CD14-positive monocyte (primary cell): ENCODE measurements at regions not wholly inside any gene's neighbourhood (a gene's known extent, or its start where the extent isn't known, plus 50 kb on each side); places are given as distances from the start of the nearest gene placed in this dataset.

ENCODE experiments used
- DNase-seq, 3 donors: peaks; one replicate each; pipeline ENCODE4 v3.0.0-alpha.2; 2011 to 2022
- H2AFZ ChIP-seq: 2 replicates; pipeline ENCODE4 v1.6.0; 2012; ENCODE audit warnings: mild to moderate bottlenecking, low read depth, low read length, inconsistent platforms; ENCODE audit not compliant: insufficient read depth, poor library complexity, severe bottlenecking
- H3K27ac ChIP-seq, 2 donors: 1 replicate in 1 of 2; 2 replicates in 1 of 2; pipeline ENCODE4 v1.5.1; 2012 to 2013; ENCODE audit warnings: low read length in 2 of 2, control low read depth in 1 of 2, inconsistent platforms in 1 of 2, low read depth in 1 of 2, mild to moderate bottlenecking in 1 of 2
- H3K27me3 ChIP-seq, 2 donors: one replicate each; pipeline versions ENCODE4 v1.6.0 to v1.6.1; 2011 to 2013; ENCODE audit warnings: low read length in 2 of 2; ENCODE audit not compliant: control insufficient read depth in 2 of 2, insufficient read depth in 2 of 2
- H3K36me3 ChIP-seq, 2 donors: replicated peaks in 1 of 2; 1 replicate in 1 of 2; 2 replicates in 1 of 2; pipeline versions ENCODE4 v1.5.1 to v1.6.1; 2012 to 2013; ENCODE audit warnings: low read length in 2 of 2, control low read depth in 1 of 2, inconsistent platforms in 1 of 2, mild to moderate bottlenecking in 1 of 2; ENCODE audit not compliant: insufficient read depth in 2 of 2, control insufficient read depth in 1 of 2
- H3K4me1 ChIP-seq, 2 donors: 1 replicate in 1 of 2; 2 replicates in 1 of 2; pipeline versions ENCODE4 v1.5.1 to v1.6.1; 2012 to 2013; ENCODE audit warnings: low read length in 2 of 2, control low read depth in 1 of 2, inconsistent platforms in 1 of 2, mild to moderate bottlenecking in 1 of 2, moderate library complexity in 1 of 2; ENCODE audit not compliant: insufficient read depth in 2 of 2, control insufficient read depth in 1 of 2
- H3K4me2 ChIP-seq: replicated peaks from 2 replicates; pipeline ENCODE3; 2012; ENCODE audit warnings: low read length, moderate library complexity, mild to moderate bottlenecking; ENCODE audit not compliant: poor library complexity, severe bottlenecking; ENCODE audit errors: extremely low read depth
- H3K4me3 ChIP-seq, 3 experiments: fragments of 200-600 bp in 1 of 3; sonication (generic) in 1 of 3; replicated peaks in 1 of 3; 1 replicate in 2 of 3; 2 replicates in 1 of 3; pipeline ENCODE4 v1.5.1; 2011 to 2013; ENCODE audit warnings: low read length in 3 of 3, mild to moderate bottlenecking in 3 of 3, control low read depth in 2 of 3, low read depth in 2 of 3, inconsistent platforms in 1 of 3, moderate library complexity in 1 of 3
- H3K79me2 ChIP-seq: 2 replicates; pipeline ENCODE4 v1.6.0; 2012; ENCODE audit warnings: mild to moderate bottlenecking, control low read depth, inconsistent platforms, low read length, moderate library complexity; ENCODE audit not compliant: insufficient read depth
- H3K9ac ChIP-seq: 2 replicates; pipeline ENCODE4 v1.6.0; 2017; ENCODE audit warnings: low read length, mild to moderate bottlenecking; ENCODE audit not compliant: insufficient read depth, poor library complexity, severe bottlenecking
- H3K9me3 ChIP-seq, 2 donors: replicated peaks in 1 of 2; 1 replicate in 1 of 2; 2 replicates in 1 of 2; pipeline versions ENCODE4 v1.5.1 to v1.6.1; 2012 to 2013; ENCODE audit warnings: low read length in 2 of 2, control low read depth in 1 of 2; ENCODE audit not compliant: control insufficient read depth in 1 of 2, insufficient read depth in 1 of 2
- H4K20me1 ChIP-seq: 2 replicates; pipeline ENCODE4 v1.6.0; 2012; ENCODE audit warnings: mild to moderate bottlenecking, low read length, control low read depth, moderate library complexity; ENCODE audit not compliant: insufficient read depth
- H3K27ac Mint-ChIP-seq, 7 donors: one replicate each; pipeline ENCODE4 v1.8.0; 2020; ENCODE audit warnings: mild to moderate bottlenecking in 7 of 7, mixed read lengths in 7 of 7, moderate library complexity in 6 of 7, inconsistent platforms in 2 of 7
- H3K27me3 Mint-ChIP-seq, 3 donors: one replicate each; pipeline ENCODE4 v1.8.0; 2021 to 2022; ENCODE audit warnings: low read depth in 3 of 3, mild to moderate bottlenecking in 3 of 3, mixed read lengths in 3 of 3, moderate library complexity in 3 of 3, inconsistent platforms in 1 of 3
- H3K36me3 Mint-ChIP-seq, 2 donors: one replicate each; pipeline ENCODE4 v1.8.0; 2020; ENCODE audit warnings: mixed read lengths in 2 of 2, inconsistent platforms in 1 of 2, mild to moderate bottlenecking in 1 of 2
- H3K4me1 Mint-ChIP-seq: one replicate; pipeline ENCODE4 v1.8.0; 2020; ENCODE audit warnings: mild to moderate bottlenecking, mixed read lengths
- H3K4me3 Mint-ChIP-seq, 2 donors: one replicate each; pipeline ENCODE4 v1.8.0; 2020; ENCODE audit warnings: mild to moderate bottlenecking in 2 of 2, mixed read lengths in 2 of 2, moderate library complexity in 1 of 2
- H3K9me3 Mint-ChIP-seq, 7 donors: one replicate each; pipeline ENCODE4 v1.8.0; 2020 to 2022; ENCODE audit warnings: mixed read lengths in 7 of 7, mild to moderate bottlenecking in 6 of 7, moderate library complexity in 6 of 7, inconsistent platforms in 2 of 7
- WGBS: methylation state at CpG from one replicate; pipeline ENCODE4 v1.1.5; 2013; ENCODE audit warnings: missing lambda C conversion rate; ENCODE audit not compliant: insufficient coverage; 5-methylcytosine and 5-hydroxymethylcytosine counted together
- intact Hi-C, 2 donors: fragments of 100-400 bp; cut with micrococcal nuclease; formaldehyde crosslinking; loops; one replicate each; pipeline versions ENCODE4 v1.15.0 to v1.15.1; 2023
- TF ChIP-seq, protein P1 (sequence below): fragments of 200-600 bp; IDR thresholded peaks from one replicate; pipeline ENCODE4 v1.8.0; 2022; ENCODE audit warnings: antibody characterized with exemption, mild to moderate bottlenecking

DNA sequence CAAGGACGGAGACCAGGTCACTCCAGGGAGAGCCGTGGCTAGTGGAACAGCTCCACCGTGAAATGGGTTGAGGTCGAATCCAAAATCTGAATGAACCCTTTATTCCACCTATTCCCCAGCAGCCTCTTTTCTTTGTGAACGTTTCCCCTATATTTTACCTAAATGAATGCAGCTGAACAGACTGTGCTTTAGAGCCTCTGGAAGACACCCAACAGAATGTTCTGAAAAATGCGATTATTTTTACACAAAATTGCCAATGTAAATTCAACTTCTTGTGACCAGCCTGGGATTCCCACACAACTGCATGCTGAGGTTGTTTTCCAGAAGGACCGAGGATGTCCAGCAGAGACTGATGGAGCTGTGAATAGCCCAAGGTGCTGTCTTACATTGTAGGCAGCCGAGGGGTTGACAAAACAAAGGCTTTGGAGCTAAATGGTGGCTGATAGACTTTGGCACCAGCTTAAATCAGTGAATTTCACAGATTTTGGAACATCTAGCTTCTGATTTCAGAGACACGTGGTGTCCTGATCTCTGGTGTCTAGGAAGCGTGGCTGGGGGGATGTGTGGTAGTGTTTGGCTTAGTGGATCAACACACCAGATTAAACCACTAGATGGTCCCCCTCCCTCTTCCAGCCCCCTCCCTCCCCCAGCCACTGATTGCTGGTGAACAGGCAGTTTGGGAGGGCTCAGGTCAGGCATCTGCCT lies 150.4 kb downstream of the ZNF664 start:
- Mint-ChIP-seq H3K4me1 (no peaks in the 10 kb centered on the region), H3K4me3 (no peak overlapping the region), H3K27ac (no peak overlapping the region), H3K27me3 (peaks cover 2 to 11% (median 8%) of the 10 kb centered on the region in 3 donors), H3K9me3 (peaks cover 0 to 1% (median 0%) of the 10 kb centered on the region in 7 donors), H3K36me3 (no peaks in the 10 kb centered on the region)
- TF ChIP-seq, protein P1, sequence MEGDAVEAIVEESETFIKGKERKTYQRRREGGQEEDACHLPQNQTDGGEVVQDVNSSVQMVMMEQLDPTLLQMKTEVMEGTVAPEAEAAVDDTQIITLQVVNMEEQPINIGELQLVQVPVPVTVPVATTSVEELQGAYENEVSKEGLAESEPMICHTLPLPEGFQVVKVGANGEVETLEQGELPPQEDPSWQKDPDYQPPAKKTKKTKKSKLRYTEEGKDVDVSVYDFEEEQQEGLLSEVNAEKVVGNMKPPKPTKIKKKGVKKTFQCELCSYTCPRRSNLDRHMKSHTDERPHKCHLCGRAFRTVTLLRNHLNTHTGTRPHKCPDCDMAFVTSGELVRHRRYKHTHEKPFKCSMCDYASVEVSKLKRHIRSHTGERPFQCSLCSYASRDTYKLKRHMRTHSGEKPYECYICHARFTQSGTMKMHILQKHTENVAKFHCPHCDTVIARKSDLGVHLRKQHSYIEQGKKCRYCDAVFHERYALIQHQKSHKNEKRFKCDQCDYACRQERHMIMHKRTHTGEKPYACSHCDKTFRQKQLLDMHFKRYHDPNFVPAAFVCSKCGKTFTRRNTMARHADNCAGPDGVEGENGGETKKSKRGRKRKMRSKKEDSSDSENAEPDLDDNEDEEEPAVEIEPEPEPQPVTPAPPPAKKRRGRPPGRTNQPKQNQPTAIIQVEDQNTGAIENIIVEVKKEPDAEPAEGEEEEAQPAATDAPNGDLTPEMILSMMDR: no peak
- H3K9me3 ChIP-seq: no peaks in the 10 kb centered on the region
- no peak for DNase-seq
- no peak overlapping the region for H3K9ac ChIP-seq
- no peak overlapping the region for H3K27ac ChIP-seq
- H3K4me1 ChIP-seq: no peaks in the 10 kb centered on the region
- WGBS: 94% methylated on average over 6 of the region's 10 CpGs
- H3K36me3 ChIP-seq: no peaks in the 10 kb centered on the region
- no peaks in the 10 kb centered on the region for H3K27me3 ChIP-seq
- no peak overlapping the region for H3K4me3 ChIP-seq
- H4K20me1 ChIP-seq: no peaks in the 10 kb centered on the region
- intact Hi-C loops: no loop called here
- no peaks in the 10 kb centered on the region for H3K79me2 ChIP-seq
- no peak overlapping the region for H3K4me2 ChIP-seq
- H2AFZ ChIP-seq: no peak overlapping the region

DNA sequence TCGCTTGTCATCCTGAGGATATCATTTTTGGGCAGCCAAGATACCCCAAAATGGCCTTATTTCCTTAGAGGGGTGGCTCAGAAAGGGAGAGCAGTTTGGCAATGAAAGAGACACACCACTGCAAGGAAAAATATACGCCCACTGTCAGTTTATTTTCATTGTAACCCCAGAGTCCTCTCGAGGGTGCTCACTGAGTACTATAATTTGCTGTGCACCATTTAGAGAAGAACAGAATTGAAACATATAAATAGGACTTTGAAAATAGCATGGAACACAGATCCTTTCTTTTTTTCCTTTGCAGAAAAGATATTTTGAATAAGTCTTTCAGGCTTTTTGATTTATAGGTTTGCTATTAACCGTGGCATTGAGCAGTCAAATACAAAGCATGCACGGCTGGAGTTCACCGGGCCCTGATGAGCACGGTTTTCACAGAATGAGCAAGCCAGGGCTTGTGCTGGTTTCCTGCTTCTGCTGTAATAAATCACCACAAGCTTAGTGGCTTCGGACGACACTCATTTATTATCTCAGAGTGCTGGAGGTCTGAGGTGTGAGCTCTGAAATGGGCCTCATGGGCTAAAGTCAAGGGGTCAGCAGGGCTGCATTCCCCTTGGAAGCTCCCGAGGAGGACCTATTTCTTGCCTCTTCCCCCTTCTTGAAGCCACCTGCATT lies 152.3 kb downstream of the ZNF664 start:
- no peaks in the 10 kb centered on the region for H3K27me3 ChIP-seq
- H2AFZ ChIP-seq: no peak overlapping the region
- no peaks in the 10 kb centered on the region for H4K20me1 ChIP-seq
- H3K27me3 Mint-ChIP-seq: peaks cover 2 to 7% (median 6%) of the 10 kb centered on the region in 3 donors
- no peaks in the 10 kb centered on the region for H3K9me3 ChIP-seq
- no peaks in the 10 kb centered on the region for H3K4me1 Mint-ChIP-seq
- H3K4me1 ChIP-seq: no peaks in the 10 kb centered on the region
- H3K27ac ChIP-seq: no peak overlapping the region
- intact Hi-C loops: no loop called here
- H3K4me3 Mint-ChIP-seq: no peak overlapping the region
- no peak overlapping the region for H3K4me3 ChIP-seq
- no peaks in the 10 kb centered on the region for H3K79me2 ChIP-seq
- WGBS: 13% methylated on average over 6 of the region's 10 CpGs
- no peak overlapping the region for H3K4me2 ChIP-seq
- DNase-seq: no peak
- TF ChIP-seq, protein P1: no peak
- H3K36me3 Mint-ChIP-seq: no peaks in the 10 kb centered on the region
- no peaks in the 10 kb centered on the region for H3K36me3 ChIP-seq
- peaks cover 0 to 1% (median 0%) of the 10 kb centered on the region in 7 donors for H3K9me3 Mint-ChIP-seq
- H3K9ac ChIP-seq: no peak overlapping the region
- no peak overlapping the region for H3K27ac Mint-ChIP-seq
